ENCODE measurements at regions not wholly inside any gene's neighbourhood (a gene's known extent, or its start where the extent isn't known, plus 50 kb on each side); places are given as distances from the start of the nearest gene placed in this dataset.

DNA sequence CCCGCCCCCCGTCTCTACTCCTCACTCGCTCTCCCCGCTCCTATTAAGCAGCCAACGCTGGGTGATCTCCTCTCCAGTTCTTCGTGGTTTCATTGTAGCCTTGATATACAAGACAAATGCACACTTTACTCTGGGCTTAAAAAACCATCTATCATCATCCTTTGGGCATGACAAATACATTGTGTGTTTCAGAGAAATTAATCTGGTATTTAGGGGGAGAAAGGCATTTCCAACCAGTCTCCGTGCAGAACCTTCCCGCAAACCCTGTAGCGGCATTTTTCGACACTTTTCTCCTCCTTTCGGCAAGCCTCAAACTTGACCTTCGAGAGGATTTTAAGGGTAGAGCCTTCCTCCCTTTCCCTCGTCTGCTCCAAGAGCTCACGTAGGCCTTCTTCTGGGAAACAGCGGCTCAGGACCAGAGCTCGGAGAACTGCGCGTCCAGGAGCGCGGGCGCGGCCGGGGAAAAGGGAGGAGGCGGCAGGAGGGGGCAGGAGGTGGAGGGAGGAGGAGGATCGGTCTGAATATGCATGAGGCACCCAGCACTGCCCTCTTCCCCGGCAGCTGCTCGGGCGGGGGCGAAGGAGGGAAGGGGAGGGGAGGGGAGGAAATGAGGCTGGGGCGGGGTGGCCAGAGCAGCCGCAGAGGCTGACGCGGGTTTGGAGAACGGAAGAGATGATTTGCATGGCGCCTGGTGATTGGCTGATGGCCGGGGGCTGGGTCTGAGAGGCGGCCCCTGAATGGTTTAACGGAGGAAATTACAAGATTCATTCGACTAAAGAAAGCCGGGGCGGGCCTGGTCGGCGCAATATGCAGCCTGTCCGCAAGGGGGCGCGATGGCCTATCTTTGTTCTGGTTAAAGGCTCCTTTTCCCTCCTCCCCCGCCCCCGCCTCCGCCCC lies 127.5 kb downstream of the TMEM161B start:
- Histone ChIP-seq H2BK120ac (ENCODE audit: low read depth, low read length) (no peak overlapping the region), H3K4me2 (ENCODE audit: insufficient read depth, low read length, poor library complexity, severe bottlenecking) (peak overlapping the region; percentile 72), H3K14ac (ENCODE audit: low read length) (no peak overlapping the region), H2BK5ac (ENCODE audit: low read length) (no peak overlapping the region), H2BK12ac (ENCODE audit: low read length) (no peak overlapping the region), H3K9ac (ENCODE audit: low read depth, low read length, poor library complexity) (peak overlapping the region; percentile 26), H2AFZ (ENCODE audit: low read length) (peak overlapping the region; percentile 91), H3K4me1 (ENCODE audit: control insufficient read depth in 2 of 2, insufficient read depth in 1 of 2, low read depth in 1 of 2, low read length in 2 of 2) (peaks cover 6 to 15% of the 10 kb centered on the region in 2 donors), H2AK5ac (ENCODE audit: low read depth, low read length) (no peak overlapping the region), H4K91ac (ENCODE audit: low read depth, low read length, poor library complexity) (no peak overlapping the region), H3K4me3 (ENCODE audit: low read length in 2 of 2) (peak overlapping the region; percentile 48 to 75), H3K27ac (replicated peaks; ENCODE audit: low read length) (no peak overlapping the region), H3K9me3 (replicated peaks in 1 of 2; ENCODE audit: control insufficient read depth in 2 of 2, insufficient read depth in 1 of 2, low read depth in 1 of 2, low read length in 2 of 2) (no peaks in the 10 kb centered on the region), H3K79me1 (ENCODE audit: low read depth, low read length) (no peaks in the 10 kb centered on the region), H3K27me3 (ENCODE audit: control insufficient read depth in 3 of 3, insufficient read depth in 3 of 3, low read depth in 1 of 3, low read length in 3 of 3) (peaks cover 15 to 73% (median 57%) of the 10 kb centered on the region in 3 experiments), H2BK15ac (ENCODE audit: low read length) (no peak overlapping the region), H3K36me3 (replicated peaks in 1 of 2; ENCODE audit: control insufficient read depth in 2 of 2, insufficient read depth in 2 of 2, low read length in 2 of 2) (no peaks in the 10 kb centered on the region), H3K18ac (ENCODE audit: low read length) (no peak overlapping the region), H3K4ac (ENCODE audit: low read length) (no peak overlapping the region), H3K23ac (ENCODE audit: low read depth, low read length, poor library complexity) (no peak overlapping the region), H4K8ac (ENCODE audit: low read depth, low read length) (no peak overlapping the region)
- no CpG with 5 or more reads among the region's 49 CpGs for WGBS, 2 donors (ENCODE audit: extremely low coverage in 2 of 2, insufficient read length in 2 of 2, insufficient replicate concordance in 1 of 2)
- DNase-seq (ENCODE audit: low spot score) = peak; percentile 97

DNA sequence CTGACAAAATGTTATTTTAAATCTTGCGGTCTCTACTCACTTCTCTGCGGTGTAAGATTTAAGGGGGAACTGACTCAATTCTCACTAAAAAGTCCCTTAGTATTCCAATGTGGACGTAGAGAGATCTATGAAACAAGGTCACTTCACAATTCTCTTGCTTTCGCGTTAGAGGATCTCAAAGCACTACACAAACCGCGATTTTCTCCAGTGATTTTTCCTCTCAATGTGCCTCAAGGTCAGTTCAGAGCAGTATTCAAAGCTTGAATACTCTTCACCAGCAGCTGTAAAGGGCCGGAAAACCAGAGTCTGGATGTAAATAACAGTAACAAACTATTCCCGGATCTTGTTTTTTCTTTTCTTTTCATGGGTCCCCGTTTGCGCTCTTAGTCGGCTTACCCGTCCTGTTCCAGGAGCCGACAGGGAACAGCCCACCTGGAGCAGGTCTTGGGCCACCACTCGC lies 128.2 kb downstream of the TMEM161B start:
- Histone ChIP-seq H2BK5ac (ENCODE audit: low read length) (no peak overlapping the region), H3K18ac (ENCODE audit: low read length) (no peak overlapping the region), H3K4ac (ENCODE audit: low read length) (no peak overlapping the region), H4K91ac (ENCODE audit: low read depth, low read length, poor library complexity) (no peak overlapping the region), H4K8ac (ENCODE audit: low read depth, low read length) (no peak overlapping the region), H3K79me1 (ENCODE audit: low read depth, low read length) (no peaks in the 10 kb centered on the region), H3K27me3 (ENCODE audit: control insufficient read depth in 3 of 3, insufficient read depth in 3 of 3, low read depth in 1 of 3, low read length in 3 of 3) (peaks cover 13 to 69% (median 51%) of the 10 kb centered on the region in 3 experiments), H3K36me3 (replicated peaks in 1 of 2; ENCODE audit: control insufficient read depth in 2 of 2, insufficient read depth in 2 of 2, low read length in 2 of 2) (no peaks in the 10 kb centered on the region), H2BK15ac (ENCODE audit: low read length) (no peak overlapping the region), H3K4me1 (ENCODE audit: control insufficient read depth in 2 of 2, insufficient read depth in 1 of 2, low read depth in 1 of 2, low read length in 2 of 2) (peaks cover 6 to 11% of the 10 kb centered on the region in 2 donors), H3K4me2 (ENCODE audit: insufficient read depth, low read length, poor library complexity, severe bottlenecking) (peak overlapping the region; percentile 72), H3K4me3 (ENCODE audit: low read length in 2 of 2) (peak overlapping the region; percentile 48 to 75), H2AK5ac (ENCODE audit: low read depth, low read length) (no peak overlapping the region), H2BK12ac (ENCODE audit: low read length) (no peak overlapping the region), H3K27ac (replicated peaks; ENCODE audit: low read length) (no peak overlapping the region), H3K9me3 (replicated peaks in 1 of 2; ENCODE audit: control insufficient read depth in 2 of 2, insufficient read depth in 1 of 2, low read depth in 1 of 2, low read length in 2 of 2) (no peaks in the 10 kb centered on the region), H3K9ac (ENCODE audit: low read depth, low read length, poor library complexity) (no peak overlapping the region), H2AFZ (ENCODE audit: low read length) (peak overlapping the region; percentile 91), H3K23ac (ENCODE audit: low read depth, low read length, poor library complexity) (no peak overlapping the region), H2BK120ac (ENCODE audit: low read depth, low read length) (no peak overlapping the region), H3K14ac (ENCODE audit: low read length) (no peak overlapping the region)
- WGBS, 2 donors (ENCODE audit: extremely low coverage in 2 of 2, insufficient read length in 2 of 2, insufficient replicate concordance in 1 of 2) = no CpG with 5 or more reads among the region's 15 CpGs
- DNase-seq (ENCODE audit: low spot score) = peak; percentile 9

DNA sequence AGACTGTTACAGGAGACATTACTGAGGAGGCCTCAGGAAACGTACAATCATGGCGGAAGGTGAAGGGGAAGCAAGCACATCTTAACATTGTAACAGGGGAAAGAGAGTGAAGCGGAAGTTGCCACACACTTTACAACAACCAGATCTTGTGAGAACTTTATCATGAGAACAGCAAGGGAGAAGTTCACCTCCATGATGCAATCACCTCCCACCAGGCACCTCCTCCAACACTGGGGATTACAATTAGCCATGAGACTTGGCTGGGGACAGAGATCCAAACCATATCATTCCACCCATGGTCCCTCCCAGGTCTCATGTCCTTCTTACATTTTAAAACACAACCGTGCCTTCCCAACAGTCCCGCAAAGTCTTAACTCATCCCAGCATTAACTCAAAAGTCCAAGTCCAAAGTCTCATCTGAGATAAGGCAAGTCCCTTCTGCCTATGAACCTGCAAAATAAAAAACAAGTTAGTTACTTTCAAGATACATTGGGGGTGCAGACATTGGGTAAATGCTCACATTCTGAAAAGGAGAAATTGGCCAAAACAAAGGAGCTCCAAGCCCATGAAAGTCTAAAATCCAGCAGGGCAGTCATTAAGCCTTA lies 138.3 kb downstream of the TMEM161B start:
- no peak overlapping the region for H3K27ac ChIP-seq (replicated peaks; ENCODE audit: low read length)
- H2BK15ac ChIP-seq (ENCODE audit: low read length) = no peak overlapping the region
- no peak overlapping the region for H2AK5ac ChIP-seq (ENCODE audit: low read depth, low read length)
- peaks cover 0 to 8% (median 0%) of the 10 kb centered on the region in 3 experiments for H3K27me3 ChIP-seq (ENCODE audit: control insufficient read depth in 3 of 3, insufficient read depth in 3 of 3, low read depth in 1 of 3, low read length in 3 of 3)
- H2BK120ac ChIP-seq (ENCODE audit: low read depth, low read length) = no peak overlapping the region
- no CpG with 5 or more reads among the region's 5 CpGs for WGBS, 2 donors (ENCODE audit: extremely low coverage in 2 of 2, insufficient read length in 2 of 2, insufficient replicate concordance in 1 of 2)
- no peak for DNase-seq (ENCODE audit: low spot score)
- H3K4me2 ChIP-seq (ENCODE audit: insufficient read depth, low read length, poor library complexity, severe bottlenecking) = no peak overlapping the region
- no peaks in the 10 kb centered on the region for H3K4me1 ChIP-seq (ENCODE audit: control insufficient read depth in 2 of 2, insufficient read depth in 1 of 2, low read depth in 1 of 2, low read length in 2 of 2)
- no peak overlapping the region for H3K14ac ChIP-seq (ENCODE audit: low read length)
- no peak overlapping the region for H3K23ac ChIP-seq (ENCODE audit: low read depth, low read length, poor library complexity)
- H3K4me3 ChIP-seq (ENCODE audit: low read length in 2 of 2) = no peak overlapping the region
- no peak overlapping the region for H3K4ac ChIP-seq (ENCODE audit: low read length)
- H3K18ac ChIP-seq (ENCODE audit: low read length) = no peak overlapping the region
- H4K91ac ChIP-seq (ENCODE audit: low read depth, low read length, poor library complexity) = no peak overlapping the region
- no peak overlapping the region for H3K9ac ChIP-seq (ENCODE audit: low read depth, low read length, poor library complexity)
- H3K9me3 ChIP-seq (replicated peaks in 1 of 2; ENCODE audit: control insufficient read depth in 2 of 2, insufficient read depth in 1 of 2, low read depth in 1 of 2, low read length in 2 of 2) = no peaks in the 10 kb centered on the region
- H3K36me3 ChIP-seq (replicated peaks in 1 of 2; ENCODE audit: control insufficient read depth in 2 of 2, insufficient read depth in 2 of 2, low read length in 2 of 2) = no peaks in the 10 kb centered on the region
- no peaks in the 10 kb centered on the region for H3K79me1 ChIP-seq (ENCODE audit: low read depth, low read length)
- no peak overlapping the region for H2BK5ac ChIP-seq (ENCODE audit: low read length)
- no peak overlapping the region for H2AFZ ChIP-seq (ENCODE audit: low read length)
- no peak overlapping the region for H2BK12ac ChIP-seq (ENCODE audit: low read length)
- H4K8ac ChIP-seq (ENCODE audit: low read depth, low read length) = no peak overlapping the region

DNA sequence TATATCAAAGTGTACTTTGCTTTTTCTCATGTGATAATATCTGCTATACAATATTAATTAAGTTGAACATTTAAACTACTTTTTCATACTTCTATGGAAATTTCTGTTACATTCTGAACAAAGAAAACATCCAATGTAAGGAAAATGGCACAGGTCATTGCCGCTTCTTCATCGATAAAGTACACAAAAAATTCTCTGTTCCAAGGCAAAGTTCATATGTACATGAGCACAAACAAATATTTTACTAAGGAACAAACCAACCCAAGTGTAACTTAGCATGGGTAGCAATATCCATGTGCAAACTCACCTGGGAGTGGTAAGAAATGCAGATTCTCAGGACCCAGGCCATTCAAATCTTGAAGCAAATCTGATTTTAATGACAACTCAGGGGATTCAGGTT lies 139.8 kb downstream of the TMEM161B start:
- H4K8ac ChIP-seq (ENCODE audit: low read depth, low read length) = no peak overlapping the region
- H2AK5ac ChIP-seq (ENCODE audit: low read depth, low read length) = no peak overlapping the region
- no peaks in the 10 kb centered on the region for H3K79me1 ChIP-seq (ENCODE audit: low read depth, low read length)
- no peaks in the 10 kb centered on the region for H3K9me3 ChIP-seq (replicated peaks in 1 of 2; ENCODE audit: control insufficient read depth in 2 of 2, insufficient read depth in 1 of 2, low read depth in 1 of 2, low read length in 2 of 2)
- H3K27ac ChIP-seq (replicated peaks; ENCODE audit: low read length) = no peak overlapping the region
- no peak overlapping the region for H2BK5ac ChIP-seq (ENCODE audit: low read length)
- WGBS, 2 donors (ENCODE audit: extremely low coverage in 2 of 2, insufficient read length in 2 of 2, insufficient replicate concordance in 1 of 2) = no CpG with 5 or more reads among the region's 2 CpGs
- no peak overlapping the region for H2BK120ac ChIP-seq (ENCODE audit: low read depth, low read length)
- DNase-seq (ENCODE audit: low spot score) = no peak
- H3K4ac ChIP-seq (ENCODE audit: low read length) = no peak overlapping the region
- no peak overlapping the region for H4K91ac ChIP-seq (ENCODE audit: low read depth, low read length, poor library complexity)
- H2AFZ ChIP-seq (ENCODE audit: low read length) = no peak overlapping the region
- no peak overlapping the region for H3K9ac ChIP-seq (ENCODE audit: low read depth, low read length, poor library complexity)
- H3K27me3 ChIP-seq (ENCODE audit: control insufficient read depth in 3 of 3, insufficient read depth in 3 of 3, low read depth in 1 of 3, low read length in 3 of 3) = no peaks in the 10 kb centered on the region
- no peak overlapping the region for H3K18ac ChIP-seq (ENCODE audit: low read length)
- H3K4me3 ChIP-seq (ENCODE audit: low read length in 2 of 2) = no peak overlapping the region
- H2BK15ac ChIP-seq (ENCODE audit: low read length) = no peak overlapping the region
- H3K14ac ChIP-seq (ENCODE audit: low read length) = no peak overlapping the region
- no peaks in the 10 kb centered on the region for H3K36me3 ChIP-seq (replicated peaks in 1 of 2; ENCODE audit: control insufficient read depth in 2 of 2, insufficient read depth in 2 of 2, low read length in 2 of 2)
- no peak overlapping the region for H3K4me2 ChIP-seq (ENCODE audit: insufficient read depth, low read length, poor library complexity, severe bottlenecking)
- no peak overlapping the region for H2BK12ac ChIP-seq (ENCODE audit: low read length)
- H3K4me1 ChIP-seq (ENCODE audit: control insufficient read depth in 2 of 2, insufficient read depth in 1 of 2, low read depth in 1 of 2, low read length in 2 of 2) = no peaks in the 10 kb centered on the region
- H3K23ac ChIP-seq (ENCODE audit: low read depth, low read length, poor library complexity) = no peak overlapping the region

Data from neuronal stem cell (in vitro differentiated cells).